MM.1S (cell line): ENCODE measurements at regions not wholly inside any gene's neighbourhood (a gene's known extent, or its start where the extent isn't known, plus 50 kb on each side); places are given as distances from the start of the nearest gene placed in this dataset.

Source experiments
- DNase-seq: peaks from one replicate; pipeline ENCODE4 v3.0.0-alpha.2; 2015
- H2AFZ ChIP-seq: fragments of 300-600 bp; sonication (generic); 2 replicates; pipeline ENCODE4 v1.6.0; 2016; ENCODE audit warnings: antibody characterized with exemption, low read length
- H3F3A ChIP-seq: fragments of 300-600 bp; sonication (generic); 2 replicates; pipeline ENCODE4 v1.6.1; 2016; ENCODE audit warnings: mild to moderate bottlenecking, antibody characterized with exemption, low read length, moderate library complexity, mixed read lengths; ENCODE audit not compliant: insufficient read depth
- H3K27ac ChIP-seq: fragments of 300-600 bp; sonication (generic); 2 replicates; pipeline ENCODE4 v1.5.1; 2016; ENCODE audit warnings: mild to moderate bottlenecking, low read length
- H3K27me3 ChIP-seq: fragments of 300-600 bp; sonication (generic); replicated peaks from 2 replicates; pipeline ENCODE4 v1.6.0; 2016; ENCODE audit warnings: low read length; ENCODE audit not compliant: insufficient read depth
- H3K36me3 ChIP-seq: fragments of 300-600 bp; sonication (generic); replicated peaks from 2 replicates; pipeline ENCODE4 v1.6.1; 2016; ENCODE audit warnings: mild to moderate bottlenecking, low read length, mixed read lengths; ENCODE audit not compliant: insufficient read depth
- H3K4me1 ChIP-seq: fragments of 300-600 bp; sonication (generic); 2 replicates; pipeline ENCODE4 v1.6.1; 2016; ENCODE audit warnings: low read length, mixed read lengths
- H3K4me2 ChIP-seq: fragments of 300-600 bp; sonication (generic); 2 replicates; pipeline ENCODE4 v1.6.0; 2016; ENCODE audit warnings: low read depth, low read length
- H3K4me3 ChIP-seq: fragments of 300-600 bp; sonication (generic); 2 replicates; pipeline ENCODE4 v1.5.1; 2016; ENCODE audit warnings: low read length, mixed read lengths
- H3K79me2 ChIP-seq: fragments of 300-600 bp; sonication (generic); 2 replicates; pipeline ENCODE4 v1.6.1; 2016; ENCODE audit warnings: mixed run types, low read length, mixed read lengths
- H3K9ac ChIP-seq: fragments of 300-600 bp; sonication (generic); 2 replicates; pipeline ENCODE4 v1.6.1; 2016; ENCODE audit warnings: low read length, mixed read lengths
- H3K9me2 ChIP-seq: fragments of 300-600 bp; sonication (generic); replicated peaks from 2 replicates; pipeline ENCODE4 v1.6.1; 2016; ENCODE audit warnings: mild to moderate bottlenecking, low read length, mixed read lengths; ENCODE audit not compliant: insufficient read depth
- H3K9me3 ChIP-seq: fragments of 300-600 bp; sonication (generic); replicated peaks from 2 replicates; pipeline ENCODE4 v1.6.1; 2016; ENCODE audit warnings: mild to moderate bottlenecking, low read length, mixed read lengths; ENCODE audit not compliant: insufficient read depth
- H4K20me1 ChIP-seq: fragments of 300-600 bp; sonication (generic); 2 replicates; pipeline ENCODE4 v1.6.1; 2016; ENCODE audit warnings: mild to moderate bottlenecking, low read length, moderate library complexity, mixed read lengths; ENCODE audit not compliant: insufficient read depth
- CTCF ChIP-seq: fragments of 300-600 bp; sonication (generic); IDR thresholded peaks from 2 replicates; pipeline ENCODE4 v1.5.1; 2016; ENCODE audit warnings: antibody characterized with exemption, low read length, mixed read lengths
- EZH2 ChIP-seq: fragments of 300-600 bp; sonication (generic); optimal IDR thresholded peaks from 2 replicates; pipeline ENCODE3; 2017; ENCODE audit warnings: low read depth, mild to moderate bottlenecking, antibody characterized with exemption, low read length, mixed read lengths
- EZH2phosphoT487 ChIP-seq: fragments of 300-600 bp; sonication (generic); IDR thresholded peaks from 2 replicates; pipeline ENCODE4 v1.6.1; 2018; ENCODE audit warnings: antibody characterized with exemption, low read length

GRCh38 chr15:93417631-93418030 is 328.6 kb upstream of the RGMA start:
- Histone ChIP-seq H3K4me3 (no peak overlapping the region), H3K36me3 (no peaks in the 10 kb centered on the region), H3K9ac (no peak overlapping the region), H3K27me3 (no peaks in the 10 kb centered on the region), H3K79me2 (no peaks in the 10 kb centered on the region), H3K9me3 (no peaks in the 10 kb centered on the region), H3F3A (no peaks in the 10 kb centered on the region), H2AFZ (no peak overlapping the region), H4K20me1 (no peaks in the 10 kb centered on the region), H3K4me2 (no peak overlapping the region), H3K9me2 (no peaks in the 10 kb centered on the region), H3K4me1 (no peaks in the 10 kb centered on the region), H3K27ac (no peak overlapping the region)
- DNase-seq, result no peak
- TF ChIP-seq EZH2, result no peak
- no peak for TF ChIP-seq CTCF
- no peak for TF ChIP-seq EZH2phosphoT487

GRCh38 chr15:93417156-93417555 is 328.1 kb upstream of the RGMA start:
- H3K4me2 ChIP-seq, result no peak overlapping the region
- no peaks in the 10 kb centered on the region for H3K4me1 ChIP-seq
- no peaks in the 10 kb centered on the region for H4K20me1 ChIP-seq
- TF ChIP-seq CTCF, result no peak
- no peak for TF ChIP-seq EZH2phosphoT487
- no peak for TF ChIP-seq EZH2
- no peaks in the 10 kb centered on the region for H3K9me3 ChIP-seq
- H3K4me3 ChIP-seq, result no peak overlapping the region
- no peak for DNase-seq
- H3K27me3 ChIP-seq, result no peaks in the 10 kb centered on the region
- no peak overlapping the region for H2AFZ ChIP-seq
- H3F3A ChIP-seq, result no peaks in the 10 kb centered on the region
- H3K79me2 ChIP-seq, result no peaks in the 10 kb centered on the region
- H3K9me2 ChIP-seq, result no peaks in the 10 kb centered on the region
- no peak overlapping the region for H3K9ac ChIP-seq
- H3K36me3 ChIP-seq, result no peaks in the 10 kb centered on the region
- H3K27ac ChIP-seq, result no peak overlapping the region

GRCh38 chr15:93415576-93415975 is 326.6 kb upstream of the RGMA start:
- Histone ChIP-seq H3K9me3 (no peaks in the 10 kb centered on the region), H3K27me3 (no peaks in the 10 kb centered on the region), H3K4me2 (no peak overlapping the region), H3K27ac (no peak overlapping the region), H3K9ac (no peak overlapping the region), H3F3A (no peaks in the 10 kb centered on the region), H3K4me3 (no peak overlapping the region), H2AFZ (no peak overlapping the region), H4K20me1 (no peaks in the 10 kb centered on the region), H3K9me2 (no peaks in the 10 kb centered on the region), H3K79me2 (no peaks in the 10 kb centered on the region), H3K36me3 (no peaks in the 10 kb centered on the region), H3K4me1 (no peaks in the 10 kb centered on the region)
- TF ChIP-seq EZH2phosphoT487, result no peak
- no peak for TF ChIP-seq CTCF
- no peak for TF ChIP-seq EZH2
- DNase-seq, result no peak
